ENCODE measurements at regions not wholly inside any gene's neighbourhood (a gene's known extent, or its start where the extent isn't known, plus 50 kb on each side); places are given as distances from the start of the nearest gene placed in this dataset.

GRCh38 chr5:35458824-35459207 is 158.8 kb upstream of the SPEF2 start:
- no peak for DNase-seq
- H3K36me3 Mint-ChIP-seq (ENCODE audit: low read depth) = no peaks in the 10 kb centered on the region
- no peaks in the 10 kb centered on the region; the same call in 1 of the 2 replicates for H3K4me1 Mint-ChIP-seq (ENCODE audit: low read depth)
- no peaks in the 10 kb centered on the region for H3K9me3 Mint-ChIP-seq
- no peaks in the 10 kb centered on the region; the same call in 1 of the 2 replicates for H3K27me3 Mint-ChIP-seq (ENCODE audit: insufficient read depth)
- no peak overlapping the region for H3K4me3 Mint-ChIP-seq
- no peak overlapping the region for H3K27ac Mint-ChIP-seq
- TF ChIP-seq CTCF (IDR thresholded peaks at IDR 0.05) = no peak

GRCh38 chr5:35457912-35458823 is 159.5 kb upstream of the SPEF2 start:
- DNase-seq = no peak
- H3K9me3 Mint-ChIP-seq = no peaks in the 10 kb centered on the region
- H3K4me1 Mint-ChIP-seq (ENCODE audit: low read depth) = no peaks in the 10 kb centered on the region; the same call in 1 of the 2 replicates
- TF ChIP-seq CTCF (IDR thresholded peaks at IDR 0.05) = no peak
- no peak overlapping the region for H3K4me3 Mint-ChIP-seq
- no peak overlapping the region for H3K27ac Mint-ChIP-seq
- no peaks in the 10 kb centered on the region for H3K36me3 Mint-ChIP-seq (ENCODE audit: low read depth)
- no peaks in the 10 kb centered on the region; the same call in 1 of the 2 replicates for H3K27me3 Mint-ChIP-seq (ENCODE audit: insufficient read depth)

GRCh38 chr5:35456506-35456905 is 161.2 kb upstream of the SPEF2 start:
- H3K4me1 Mint-ChIP-seq (ENCODE audit: low read depth) = no peaks in the 10 kb centered on the region; the same call in 1 of the 2 replicates
- TF ChIP-seq CTCF (IDR thresholded peaks at IDR 0.05) = no peak
- no peak overlapping the region for H3K27ac Mint-ChIP-seq
- no peaks in the 10 kb centered on the region for H3K9me3 Mint-ChIP-seq
- H3K36me3 Mint-ChIP-seq (ENCODE audit: low read depth) = no peaks in the 10 kb centered on the region
- H3K27me3 Mint-ChIP-seq (ENCODE audit: insufficient read depth) = no peaks in the 10 kb centered on the region; the same call in 1 of the 2 replicates
- no peak for DNase-seq
- no peak overlapping the region for H3K4me3 Mint-ChIP-seq

DNA sequence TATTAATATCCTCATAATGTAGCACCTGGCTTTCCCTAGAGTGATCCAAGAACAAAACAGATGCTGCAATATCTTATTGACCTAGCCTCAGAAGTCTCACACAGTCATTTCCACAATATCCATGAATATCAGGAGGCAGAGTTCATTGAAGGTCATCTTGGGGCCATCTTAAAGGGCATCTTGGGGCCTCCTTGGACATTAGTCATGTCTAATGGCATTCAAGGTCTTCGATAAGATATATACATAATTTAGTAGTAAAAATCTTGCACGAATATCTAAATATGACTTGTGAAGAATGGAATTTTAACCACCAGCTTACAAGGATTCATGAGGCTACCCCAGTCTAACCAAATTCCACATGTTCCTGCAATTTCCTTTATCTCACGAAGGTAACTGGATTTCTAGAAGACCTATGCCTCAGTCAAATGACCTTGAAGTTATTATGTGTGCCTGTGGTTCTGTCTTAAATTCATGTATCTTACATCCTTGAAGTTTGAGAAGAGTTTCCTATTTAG is 163.6 kb upstream of the SPEF2 start:
- DNase-seq = no peak
- Mint-ChIP-seq H3K27me3 (ENCODE audit: insufficient read depth) (no peaks in the 10 kb centered on the region; the same call in 1 of the 2 replicates), H3K36me3 (ENCODE audit: low read depth) (no peaks in the 10 kb centered on the region), H3K9me3 (0 out of 2 replicates have a peak, but pooled peaks cover 3% of the 10 kb centered on the region), H3K4me1 (ENCODE audit: low read depth) (no peaks in the 10 kb centered on the region; the same call in 1 of the 2 replicates), H3K4me3 (no peak overlapping the region), H3K27ac (no peak overlapping the region)
- no peak for TF ChIP-seq CTCF (IDR thresholded peaks at IDR 0.05)

GRCh38 chr5:35443803-35444595 is 173.7 kb upstream of the SPEF2 start:
- Mint-ChIP-seq H3K9me3 (no peaks in the 10 kb centered on the region), H3K27ac (no peak overlapping the region), H3K4me3 (no peak overlapping the region), H3K4me1 (ENCODE audit: low read depth) (no peaks in the 10 kb centered on the region), H3K36me3 (ENCODE audit: low read depth) (no peaks in the 10 kb centered on the region), H3K27me3 (ENCODE audit: insufficient read depth) (no peaks in the 10 kb centered on the region; the same call in none of the 2 replicates)
- TF ChIP-seq CTCF (IDR thresholded peaks at IDR 0.05) = no peak
- DNase-seq = no peak

All from HFFc6 (cell line).